HG03175 (cell line): ENCODE measurements at regions not wholly inside any gene's neighbourhood (a gene's known extent, or its start where the extent isn't known, plus 50 kb on each side); places are given as distances from the start of the nearest gene placed in this dataset.
"Not testable (repeated sequence)": the region's sequence is repeated elsewhere in the genome, so short reads cannot be mapped to it uniquely, and the experiment has no call there.

Experiments
- ATAC-seq: cut with Tn5 transposase; IDR thresholded peaks from one replicate; pipeline ENCODE4 v1.9.1; 2021; ENCODE audit warnings: mild to moderate bottlenecking, moderate library complexity; ENCODE audit not compliant: unreplicated experiment

GRCh38 chr6:132142768-132143167 is 191.6 kb upstream of the CCN2 start:
- ATAC-seq: no peak

- no peak for ATAC-seq
These were observed 191.1 kb upstream of the CCN2 start for GRCh38 chr6:132142308-132142707.

GRCh38 chr6:132140189-132140588 is 189.0 kb upstream of the CCN2 start:
- ATAC-seq: no peak

GRCh38 chr6:132139611-132140010 is 188.4 kb upstream of the CCN2 start:
- no peak for ATAC-seq

DNA sequence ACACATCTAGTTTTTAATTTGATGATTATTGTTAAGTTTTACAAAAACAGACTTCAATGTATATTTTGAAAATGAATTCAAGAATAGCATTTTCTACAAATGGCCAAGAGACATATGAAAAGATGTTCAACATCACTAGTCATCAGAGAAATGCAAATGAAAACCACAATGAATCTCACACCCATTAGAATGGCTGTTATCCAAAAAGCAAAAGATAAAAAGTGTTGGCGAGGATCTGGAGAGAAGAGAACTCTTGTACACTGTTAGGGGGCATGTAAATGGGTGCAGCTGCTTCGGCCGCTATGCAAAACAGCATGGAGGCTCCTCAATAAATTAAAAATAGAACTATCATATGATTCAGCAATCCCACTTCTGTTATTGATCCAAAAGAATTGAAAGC is 185.8 kb upstream of the CCN2 start:
- no peak for ATAC-seq

DNA sequence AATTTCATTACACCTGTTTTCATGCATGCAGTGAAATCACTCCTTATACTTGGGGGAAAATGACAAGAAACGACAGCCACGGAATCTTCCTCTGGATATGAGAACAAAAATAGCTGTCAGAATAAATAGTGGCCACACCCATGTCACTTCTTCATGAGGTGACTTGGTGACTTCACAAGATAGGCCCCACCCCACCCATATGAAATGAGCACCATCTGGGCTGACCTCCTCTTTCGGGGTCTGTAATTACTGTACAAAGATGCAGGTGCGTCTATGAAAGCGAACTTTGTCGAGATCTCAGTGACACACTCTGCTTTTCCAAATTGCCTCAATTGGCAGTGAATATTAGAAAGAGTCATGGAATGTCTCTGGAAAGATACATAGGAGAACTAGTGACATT is 184.2 kb upstream of the CCN2 start:
- ATAC-seq: no peak

- ATAC-seq: no peak
These were observed 182.7 kb upstream of the CCN2 start for GRCh38 chr6:132133736-132134445.

- no peak for ATAC-seq
These were observed 181.9 kb upstream of the CCN2 start for GRCh38 chr6:132132924-132133639.

DNA sequence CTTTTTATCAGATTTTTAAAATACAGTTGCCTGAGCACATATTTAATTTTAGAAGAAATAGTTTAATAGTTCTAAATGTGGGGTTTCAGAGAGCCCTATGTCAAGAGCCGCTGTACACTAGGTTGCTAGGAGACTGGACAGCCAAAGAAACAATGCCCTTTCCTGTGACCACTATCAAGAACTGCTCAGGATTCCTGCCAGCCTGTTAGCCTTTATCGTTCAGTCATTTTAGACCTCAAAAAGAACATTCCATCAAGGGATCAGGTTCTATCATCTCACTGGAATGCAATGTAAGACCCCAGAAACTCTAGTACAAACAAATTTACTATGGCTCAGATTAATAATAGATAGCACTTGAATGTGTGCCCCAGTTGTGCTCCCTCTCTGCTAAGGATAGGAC is 181.2 kb upstream of the CCN2 start:
- no peak for ATAC-seq

DNA sequence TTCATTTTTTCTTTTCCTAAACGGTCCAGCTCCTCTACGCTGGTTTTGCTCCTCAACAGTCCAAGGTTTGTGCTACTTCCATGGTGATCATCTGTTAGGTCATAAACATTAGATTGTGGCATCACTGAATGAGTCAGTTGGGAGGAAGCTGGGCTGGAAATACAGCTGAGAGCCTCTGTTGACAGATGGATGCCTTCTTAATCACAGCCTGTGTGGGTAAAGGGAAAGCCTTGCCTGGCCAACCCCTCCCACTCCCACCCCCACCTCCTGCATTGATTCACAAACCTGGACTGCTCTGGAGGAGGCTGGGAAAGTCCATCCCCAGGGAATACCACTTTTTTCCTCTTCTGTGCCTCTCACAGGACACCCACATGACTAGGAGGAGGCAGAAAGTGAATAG is 180.6 kb upstream of the CCN2 start:
- no peak for ATAC-seq

- ATAC-seq: no peak
These were observed 180.2 kb upstream of the CCN2 start for GRCh38 chr6:132131351-132131750.

GRCh38 chr6:132130626-132131298 is 179.6 kb upstream of the CCN2 start:
- no peak for ATAC-seq

DNA sequence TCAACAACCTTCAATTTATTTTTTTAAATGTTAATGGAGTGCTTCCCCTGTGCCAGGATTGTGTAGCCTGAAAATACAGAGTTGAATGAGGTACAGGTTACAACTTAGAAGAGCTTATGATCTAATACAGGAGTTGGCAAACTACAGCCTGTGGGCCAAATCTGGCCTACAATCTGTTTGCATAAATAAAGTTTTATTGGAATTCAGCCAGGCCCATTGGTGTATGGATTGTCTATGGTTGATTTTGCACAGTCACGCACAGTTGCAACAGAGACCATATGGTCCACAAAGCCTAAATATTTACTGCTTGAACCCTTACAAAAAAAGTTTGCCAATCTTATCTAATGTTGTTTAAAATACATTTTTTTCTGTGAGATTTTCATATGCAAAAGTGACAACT is 177.3 kb upstream of the CCN2 start:
- ATAC-seq: no peak

- ATAC-seq: no peak
These were observed 175.0 kb upstream of the CCN2 start for GRCh38 chr6:132126150-132126549.

DNA sequence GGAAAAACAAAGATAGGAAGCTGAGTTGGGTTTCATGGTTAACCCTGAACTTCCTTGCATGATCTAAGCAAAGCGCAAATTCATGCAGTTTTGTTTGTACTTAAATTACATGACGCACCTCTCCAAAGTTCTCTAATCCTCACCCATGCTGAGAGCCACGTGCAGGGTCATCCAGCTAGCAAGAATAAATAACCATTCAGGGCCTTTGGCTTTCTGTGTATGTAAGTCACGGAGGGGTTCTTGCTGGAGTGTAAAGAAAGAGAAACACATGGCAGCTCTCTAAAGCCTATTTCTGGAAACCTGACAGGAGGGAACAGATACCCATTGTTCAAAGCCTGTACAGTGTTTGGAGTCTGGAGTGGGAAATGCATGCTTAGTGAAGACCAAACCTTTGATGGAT is 171.7 kb upstream of the CCN2 start:
- ATAC-seq: no peak

GRCh38 chr6:132122176-132122575 is 171.0 kb upstream of the CCN2 start:
- no peak for ATAC-seq

- ATAC-seq: no peak
These were observed 167.0 kb upstream of the CCN2 start for GRCh38 chr6:132118144-132118543.

DNA sequence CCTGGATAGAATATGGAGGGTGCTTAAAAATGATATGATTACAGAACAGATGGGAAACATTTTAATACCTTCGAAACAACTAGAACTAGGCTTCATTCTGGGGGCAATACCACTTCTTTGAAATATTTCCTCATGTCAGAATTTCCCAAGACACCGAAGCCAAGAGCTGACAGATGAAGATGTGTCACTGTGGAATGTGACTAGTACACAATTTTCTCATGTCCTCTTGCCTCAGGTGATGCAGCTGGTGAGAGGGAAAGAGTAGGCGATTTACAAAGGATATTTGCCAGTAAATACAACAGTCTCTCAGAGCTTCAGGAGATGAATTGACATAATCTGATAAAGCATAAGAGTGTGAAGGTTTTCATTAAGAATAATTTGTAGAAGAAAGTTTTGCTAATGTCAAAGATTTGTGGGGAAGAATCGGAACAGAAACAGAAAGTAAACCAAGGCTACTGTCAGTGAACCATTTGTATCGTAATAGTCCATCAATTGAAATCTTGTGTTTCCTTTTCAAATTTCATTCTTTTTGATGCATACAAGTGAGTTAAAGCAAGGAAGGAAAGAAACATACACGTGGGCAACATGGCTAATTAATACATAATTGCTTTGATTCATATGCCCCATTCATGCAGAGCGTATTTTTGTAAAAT is 164.7 kb upstream of the CCN2 start:
- ATAC-seq: no peak

GRCh38 chr6:132114201-132114825 is 163.1 kb upstream of the CCN2 start:
- no peak for ATAC-seq

DNA sequence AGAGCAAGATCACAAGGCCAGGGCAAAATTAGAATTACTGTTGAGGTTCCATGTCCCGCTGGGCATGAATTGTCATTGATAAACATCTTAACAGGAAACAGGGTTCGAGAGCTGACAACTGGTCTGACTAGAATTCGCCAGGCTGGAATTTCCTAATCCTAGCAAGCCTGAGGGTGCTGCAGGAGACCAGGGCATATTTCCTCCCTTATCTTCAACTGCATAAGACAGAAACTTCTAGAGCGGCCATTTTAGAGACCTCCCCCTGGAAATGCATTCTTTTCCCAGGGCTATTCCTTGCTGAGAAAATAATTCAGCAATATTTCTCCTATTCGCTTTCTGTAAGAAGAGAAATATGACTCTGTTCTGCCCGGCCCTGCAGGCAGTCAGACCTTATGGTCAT is 158.6 kb upstream of the CCN2 start:
- ATAC-seq: not testable (repeated sequence)

- ATAC-seq: no peak
These were observed 156.7 kb upstream of the CCN2 start for GRCh38 chr6:132107896-132108295.
